ENCODE measurements at regions not wholly inside any gene's neighbourhood (a gene's known extent, or its start where the extent isn't known, plus 50 kb on each side); places are given as distances from the start of the nearest gene placed in this dataset.

DNA sequence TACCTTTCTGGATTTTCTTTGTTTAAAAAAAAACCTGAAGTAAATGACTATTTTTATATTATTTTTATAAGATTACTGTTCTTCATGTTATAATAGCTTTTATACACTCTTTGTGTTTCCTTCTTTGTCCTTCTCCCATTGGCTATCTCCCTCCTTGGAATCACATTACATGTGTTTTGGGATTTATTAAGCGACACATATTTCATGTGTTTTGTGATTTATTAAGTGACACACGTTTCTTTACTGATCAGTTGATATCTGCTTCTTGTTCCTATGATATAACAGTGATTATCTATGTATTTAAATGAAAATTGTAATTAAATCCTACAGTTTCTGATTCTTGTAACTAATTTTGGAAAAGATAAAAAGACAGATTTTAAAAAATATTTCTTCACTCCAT lies 817.3 kb upstream of the AGA start:
- no peak for TF ChIP-seq POLR2A (IDR thresholded peaks at IDR 0.05; ENCODE audit: insufficient read depth in 1 of 2, low read depth in 2 of 2, low read length in 2 of 2)
- TF ChIP-seq TFAP4 (IDR thresholded peaks at IDR 0.05; ENCODE audit: borderline replicate concordance, low read depth): no peak

Measured in HepG2 (cell line).